ENCODE measurements at regions not wholly inside any gene's neighbourhood (a gene's known extent, or its start where the extent isn't known, plus 50 kb on each side); places are given as distances from the start of the nearest gene placed in this dataset.

DNA sequence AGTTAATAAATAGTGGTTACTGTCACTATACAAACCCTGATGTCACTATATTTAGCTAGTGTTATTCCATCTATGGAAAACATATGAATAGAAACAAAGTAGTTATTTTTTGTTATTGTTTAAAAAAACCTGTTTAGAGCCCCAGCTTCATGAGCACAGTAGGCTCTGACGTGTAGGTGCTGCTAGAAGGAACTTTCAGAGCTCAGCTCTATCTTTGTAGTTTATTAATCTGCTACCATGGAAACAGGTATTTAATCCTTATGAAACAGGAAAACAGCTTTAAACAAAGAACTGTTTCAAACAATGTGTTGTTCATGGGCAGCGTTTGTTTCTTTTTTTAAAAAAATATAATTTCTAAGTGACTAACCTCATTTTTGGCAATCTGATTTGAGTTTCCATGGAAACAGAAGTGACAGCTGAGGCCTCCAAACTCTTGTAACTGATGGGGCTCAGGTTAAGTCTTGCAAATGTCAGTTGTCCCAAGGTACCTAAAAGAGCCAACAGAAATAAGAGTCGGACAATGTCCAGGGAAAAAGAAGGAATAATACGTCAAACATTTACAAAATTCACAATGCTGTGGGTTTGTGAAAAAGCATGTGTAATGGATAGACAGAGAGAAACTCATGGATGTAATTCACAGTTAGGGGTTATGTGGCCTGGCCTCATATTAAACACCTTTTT, 162.0 kb upstream of the C21orf91 start:
- DNase-seq (ENCODE audit: low read depth) = no peak

DNA sequence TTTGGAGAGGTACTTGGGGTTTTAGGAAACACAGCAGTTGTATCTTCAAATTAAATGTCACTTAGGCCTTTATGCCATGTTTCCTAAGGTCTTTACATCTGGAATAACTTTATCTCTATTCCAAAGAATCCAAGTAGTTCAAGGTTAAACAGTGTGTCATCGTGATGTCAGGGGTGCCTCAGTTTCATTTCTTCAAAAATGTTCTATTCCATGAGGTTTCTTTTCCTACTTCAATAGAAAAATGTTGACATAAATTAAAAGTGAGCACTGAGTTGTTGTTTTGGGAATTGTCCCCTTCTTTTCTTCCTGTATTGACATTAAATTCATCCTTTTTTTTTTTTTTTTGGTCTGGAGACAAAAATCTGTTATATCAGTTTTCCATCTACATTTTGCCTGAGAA, 160.6 kb upstream of the C21orf91 start:
- DNase-seq (ENCODE audit: low read depth) = no peak

DNA sequence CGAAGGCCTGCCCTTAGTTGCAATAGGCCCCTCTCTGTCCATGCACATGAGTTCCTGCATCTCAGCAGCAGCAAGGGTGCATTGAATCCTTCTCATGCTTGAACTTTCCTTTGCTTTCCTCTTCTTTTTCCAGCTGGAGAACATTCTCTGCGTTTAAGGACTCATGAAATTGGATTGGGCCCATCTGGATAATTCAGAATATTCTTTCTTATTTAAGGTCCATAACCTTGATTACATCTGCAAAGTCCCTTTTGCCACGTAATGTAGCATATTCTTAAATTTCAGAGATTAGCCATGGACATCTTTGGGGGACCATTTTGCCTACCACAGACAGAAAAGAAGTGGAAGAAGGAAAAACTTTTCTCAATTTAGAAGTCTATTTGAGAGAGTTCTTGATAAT, 159.7 kb upstream of the C21orf91 start:
- no peak for DNase-seq (ENCODE audit: low read depth)

DNA sequence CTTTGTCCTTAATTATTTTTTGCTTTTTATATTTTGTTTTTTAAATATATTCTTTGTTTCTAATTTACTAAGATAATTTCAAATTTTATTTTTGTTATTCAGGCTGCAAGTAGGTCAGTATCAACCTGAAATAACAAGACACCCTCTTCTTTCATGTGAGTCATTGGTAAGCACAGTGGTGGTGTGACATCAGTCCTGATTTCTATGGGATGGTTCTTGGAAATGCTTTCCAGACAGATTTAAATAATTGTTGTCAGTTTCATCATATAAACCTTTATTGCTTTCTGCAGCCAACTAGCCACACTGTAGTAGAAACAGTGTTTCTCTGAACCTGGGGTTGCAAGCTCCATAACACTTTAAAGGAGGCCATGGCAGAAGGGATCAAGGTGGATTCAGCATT, 157.5 kb upstream of the C21orf91 start:
- no peak for DNase-seq (ENCODE audit: low read depth)

DNA sequence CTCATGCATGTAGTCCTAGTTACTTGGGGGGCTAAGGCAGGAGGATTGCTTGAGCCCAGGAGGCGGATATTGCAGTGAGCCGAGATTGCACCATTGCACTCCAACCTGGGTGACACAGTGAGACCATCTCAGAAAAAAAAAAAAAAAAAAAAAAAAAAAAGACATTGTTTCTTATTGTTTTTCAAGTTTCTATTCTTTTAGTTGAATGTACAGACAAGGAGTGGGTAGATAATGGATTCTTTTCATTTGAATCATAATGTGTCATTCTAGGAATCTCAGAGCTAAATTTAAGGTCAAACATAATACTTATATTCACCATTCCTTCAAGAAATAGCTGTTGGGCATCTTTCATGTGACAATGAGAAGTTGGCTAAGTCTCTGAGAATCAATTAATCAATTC, 157.0 kb upstream of the C21orf91 start:
- DNase-seq (ENCODE audit: low read depth) = peak; percentile 18

DNA sequence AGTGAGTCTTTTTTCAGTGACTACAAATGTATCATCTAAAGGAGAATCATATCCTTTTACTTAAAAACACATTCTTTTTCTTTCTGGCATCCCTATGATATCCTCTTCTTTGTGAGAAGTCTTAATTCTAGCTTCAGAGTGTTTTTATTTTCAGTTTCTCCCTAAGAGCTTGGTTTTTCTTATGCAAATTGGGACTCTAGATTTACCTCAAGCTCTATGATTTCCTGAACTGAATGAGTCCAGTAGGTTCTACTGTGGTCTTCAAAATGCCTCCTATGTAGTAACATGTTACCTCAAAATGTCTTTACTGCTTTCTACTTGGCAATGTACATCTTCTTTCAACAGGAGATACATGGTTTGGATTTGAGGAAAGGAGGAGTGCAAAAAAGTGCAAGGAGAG, 148.2 kb upstream of the C21orf91 start:
- DNase-seq (ENCODE audit: low read depth) = no peak

DNA sequence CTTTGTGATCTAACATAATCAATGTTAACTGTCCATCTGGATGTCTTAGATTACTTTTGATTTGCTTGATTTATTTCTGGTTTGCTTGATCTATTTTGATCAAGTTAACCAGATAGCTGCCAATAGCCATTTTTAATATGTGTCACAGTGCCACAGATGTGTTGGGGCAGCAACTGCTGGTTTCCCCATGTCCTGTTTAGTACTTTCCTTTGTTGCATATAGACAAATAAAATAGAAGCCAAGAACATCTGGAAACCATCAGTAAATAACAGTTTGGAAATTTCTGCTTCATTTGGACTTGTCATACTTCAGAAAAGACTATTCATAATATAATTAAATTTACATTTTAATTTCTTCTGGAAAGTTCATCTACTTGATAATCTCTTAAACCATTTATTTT, 145.6 kb upstream of the C21orf91 start:
- DNase-seq (ENCODE audit: low read depth) = no peak

DNA sequence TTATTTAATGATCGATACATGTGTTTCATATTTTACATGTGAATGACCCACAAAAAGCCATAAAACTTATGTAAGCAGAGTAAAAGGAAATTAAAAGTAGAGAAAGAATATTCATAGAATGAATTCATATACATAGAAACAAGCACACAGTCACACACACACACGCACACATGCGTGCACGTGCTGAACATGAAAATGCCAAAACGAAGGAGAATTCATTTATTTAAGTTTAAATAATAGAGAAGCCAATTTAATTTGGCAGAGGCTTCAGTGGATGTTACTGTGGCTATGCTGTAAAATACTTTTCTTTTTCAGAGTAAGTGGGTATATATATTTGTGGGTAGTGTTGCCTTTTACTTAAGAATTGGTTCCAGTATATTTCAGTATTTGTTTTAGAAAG, 145.0 kb upstream of the C21orf91 start:
- no peak for DNase-seq (ENCODE audit: low read depth)

DNA sequence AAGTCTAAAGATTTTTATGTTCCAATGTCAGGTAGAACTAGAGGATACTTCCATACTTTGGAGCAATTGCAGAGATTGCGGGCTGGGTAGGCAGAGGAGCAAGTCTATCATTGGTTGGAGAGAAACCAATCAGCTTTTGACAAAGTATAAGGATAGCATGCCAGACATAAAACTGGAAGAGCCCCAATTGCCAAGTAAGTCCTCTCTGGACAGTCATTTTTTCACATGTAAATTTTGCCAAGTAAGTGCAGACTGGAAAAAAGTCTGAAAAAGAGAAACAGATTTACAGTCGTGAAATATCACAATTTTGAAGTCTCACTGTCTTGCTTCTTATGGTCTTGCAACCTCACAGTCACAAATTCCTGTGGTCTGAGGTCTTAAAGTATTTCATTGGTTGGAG, 131.4 kb upstream of the C21orf91 start:
- DNase-seq (ENCODE audit: low read depth) = no peak

DNA sequence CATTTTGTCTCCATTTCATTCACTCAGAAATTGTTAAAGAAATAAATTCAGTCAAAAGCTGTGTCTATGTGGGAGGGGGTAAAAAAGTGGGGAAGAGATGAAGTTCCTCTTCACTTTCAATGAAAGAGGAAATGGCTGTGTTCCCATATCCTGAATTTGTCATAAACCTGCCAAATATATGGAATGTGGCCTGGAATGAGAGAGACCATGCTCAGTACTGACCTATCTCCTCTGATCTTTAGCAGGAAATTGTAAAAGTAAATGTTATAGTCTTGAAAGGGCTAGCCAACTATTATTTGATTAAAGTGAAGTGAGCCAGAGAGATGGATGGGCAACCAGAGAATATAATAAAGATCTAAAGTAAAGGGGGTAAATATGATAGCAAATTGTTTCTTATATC, 130.3 kb upstream of the C21orf91 start:
- no peak for DNase-seq (ENCODE audit: low read depth)

DNA sequence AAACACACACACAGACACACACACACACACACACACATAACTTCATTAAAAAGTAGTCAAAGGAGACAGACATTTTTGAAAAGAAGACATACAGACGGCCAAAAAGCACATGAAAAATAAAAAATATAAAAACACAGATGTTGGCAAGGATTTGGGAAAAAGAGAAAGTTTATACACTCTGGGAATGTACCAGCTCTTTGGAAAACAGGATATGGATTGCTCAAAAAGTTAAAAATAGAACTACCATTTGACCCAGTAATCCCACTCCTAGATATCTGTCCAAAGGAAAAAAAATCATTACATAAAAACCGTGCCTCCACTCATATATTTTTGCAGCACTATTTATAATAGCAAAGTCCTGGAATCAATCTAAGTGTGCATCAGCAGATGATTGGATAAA, 128.4 kb upstream of the C21orf91 start:
- DNase-seq (ENCODE audit: low read depth) = no peak

DNA sequence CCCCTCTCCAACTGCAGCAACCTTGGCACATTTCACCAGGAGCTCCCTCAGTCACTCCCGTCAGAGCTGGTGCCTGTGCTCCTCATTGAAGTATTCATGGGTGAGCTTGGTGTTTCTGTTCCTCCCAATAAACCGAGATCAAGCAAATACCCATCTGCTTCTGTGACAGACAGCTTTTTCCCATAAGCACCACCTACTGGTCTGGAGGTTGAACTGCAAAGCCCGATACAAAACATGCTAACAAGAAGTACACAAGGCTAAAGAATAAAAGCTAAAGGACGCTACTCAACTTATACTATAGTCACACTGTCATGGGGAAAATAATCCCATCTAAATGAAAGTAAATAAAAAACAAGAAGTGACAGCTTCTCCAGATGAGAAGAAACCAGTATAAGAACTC, 111.9 kb upstream of the C21orf91 start:
- DNase-seq (ENCODE audit: low read depth) = peak; percentile 62

DNA sequence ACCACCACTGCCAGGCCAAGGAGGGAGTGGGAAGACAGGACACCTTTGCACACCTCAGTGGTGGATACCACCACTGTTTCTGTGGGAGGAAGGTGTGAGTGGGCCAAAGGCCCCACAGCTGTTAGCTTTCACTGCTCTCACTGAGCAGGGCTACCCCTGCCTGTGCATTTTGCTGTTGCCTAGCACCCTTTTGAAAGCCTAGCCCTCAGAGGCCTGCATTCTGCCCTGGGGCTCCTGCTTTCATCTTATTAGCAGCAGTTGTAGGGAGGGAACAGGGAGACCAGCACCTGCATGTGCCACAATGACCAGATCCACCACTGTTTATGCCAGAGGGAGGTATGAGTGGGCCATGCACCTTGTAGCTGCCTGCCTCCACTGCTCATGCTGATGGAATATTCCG, 110.9 kb upstream of the C21orf91 start:
- no peak for DNase-seq (ENCODE audit: low read depth)

DNA sequence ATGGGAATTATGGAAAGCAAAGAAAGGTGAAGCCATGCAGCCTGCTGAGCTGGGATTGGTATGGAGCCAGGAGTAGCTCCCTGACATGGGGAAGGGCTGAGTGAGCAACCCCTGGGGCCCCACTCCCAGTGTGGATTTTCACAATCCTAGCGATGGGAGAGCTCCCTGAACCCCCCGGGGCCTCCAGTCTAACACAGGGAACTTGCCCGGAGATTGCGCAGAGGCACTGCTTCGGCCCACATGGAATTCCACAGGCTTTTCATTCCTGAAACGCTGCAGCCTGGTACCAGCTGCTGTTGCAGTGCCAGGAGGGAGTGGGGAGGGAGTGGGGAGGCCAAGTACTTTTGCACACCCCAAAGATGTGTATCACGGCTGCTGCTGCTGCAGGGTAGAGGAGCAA, 110.4 kb upstream of the C21orf91 start:
- no peak for DNase-seq (ENCODE audit: low read depth)

DNA sequence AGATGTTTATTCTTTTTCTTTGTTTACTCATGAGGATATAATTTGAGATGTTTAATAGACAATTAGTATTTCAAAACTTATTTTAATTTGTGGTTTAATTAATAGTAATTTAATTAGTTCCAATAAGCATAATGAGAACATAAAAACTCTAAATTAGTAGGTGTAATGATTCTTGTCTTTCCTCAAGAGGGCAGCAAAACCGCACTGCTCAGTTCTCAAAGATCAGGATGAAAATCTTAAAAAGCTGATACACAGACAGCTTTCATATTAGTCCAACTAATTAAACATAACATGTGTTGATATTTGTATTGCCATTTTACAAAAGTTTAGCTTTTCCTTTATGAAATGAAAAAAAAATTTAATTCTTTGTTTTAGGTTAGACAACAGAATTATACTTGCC, 106.7 kb upstream of the C21orf91 start:
- DNase-seq (ENCODE audit: low read depth) = no peak

DNA sequence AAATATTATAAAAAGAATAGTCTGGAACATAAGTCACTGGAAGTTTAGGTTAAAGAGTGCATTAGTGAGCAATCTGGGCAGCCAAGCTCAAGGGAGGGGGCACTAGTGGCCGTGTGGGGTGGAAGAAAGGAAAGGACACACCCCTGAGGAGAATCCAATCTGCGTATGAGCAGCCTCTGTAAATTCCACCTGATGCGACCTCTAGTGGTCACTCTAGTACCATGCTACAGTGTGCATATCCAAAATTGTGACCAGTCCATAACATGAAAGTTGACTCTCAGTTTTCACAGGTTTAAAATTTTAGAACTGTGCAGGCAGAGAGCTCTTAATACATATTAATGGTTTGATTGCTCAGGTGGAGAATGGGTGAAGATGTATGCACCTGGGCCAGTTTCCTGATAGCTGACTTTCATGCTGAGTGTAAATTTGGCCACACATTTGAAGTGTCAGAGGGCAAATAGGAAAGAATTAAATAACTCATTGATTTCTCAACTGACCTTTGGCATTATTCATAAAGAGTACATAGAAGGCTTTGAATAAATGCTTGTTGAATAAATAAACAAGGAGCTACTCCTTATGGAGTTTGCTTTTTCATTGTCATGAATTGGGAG, 105.9 kb upstream of the C21orf91 start:
- peak; percentile 41 for DNase-seq (ENCODE audit: low read depth)

DNA sequence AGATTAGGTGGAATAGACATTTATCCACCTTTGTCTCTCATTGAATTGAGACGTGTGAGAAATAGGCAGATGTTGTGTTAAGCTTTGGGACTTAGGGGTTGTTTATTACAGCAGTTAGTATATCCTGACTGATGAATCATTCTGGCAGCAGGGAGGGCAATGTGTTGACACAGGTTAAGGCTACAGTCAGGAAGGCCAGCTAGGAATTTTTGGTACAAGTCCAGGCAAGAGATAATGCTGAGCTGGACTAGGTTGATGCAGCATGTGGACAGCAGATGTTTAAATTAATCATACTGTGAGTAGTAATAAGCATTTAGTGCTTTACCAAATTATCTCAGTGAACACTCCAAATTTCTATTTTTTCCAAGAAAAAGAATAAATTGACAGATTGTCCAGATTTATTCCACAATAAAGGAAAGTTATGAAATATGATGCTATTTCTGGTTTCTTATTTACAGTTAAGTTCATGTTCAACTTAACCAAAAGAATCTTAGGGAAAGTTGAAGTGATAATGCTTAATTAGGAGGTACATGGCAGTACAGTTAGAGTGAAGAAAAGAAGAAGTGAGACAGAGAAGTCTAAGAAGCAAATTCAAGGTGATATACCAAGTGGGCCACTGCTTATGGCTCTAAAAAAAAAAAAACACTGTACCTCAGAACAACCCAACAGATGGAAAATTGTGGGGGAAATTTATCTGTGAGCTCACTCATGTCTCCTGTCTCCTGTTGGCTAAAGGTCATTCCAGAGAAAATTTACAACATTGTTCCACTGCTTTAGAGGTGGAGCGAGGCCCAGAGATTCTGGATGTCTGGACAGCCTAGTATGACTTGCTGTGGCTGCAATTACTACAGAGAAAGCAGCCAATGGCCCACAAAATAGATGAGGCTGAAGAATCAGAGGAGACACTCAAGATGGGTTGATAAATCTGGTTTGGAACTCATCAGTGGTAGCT, 102.7 kb upstream of the C21orf91 start:
- peak; percentile 83 for DNase-seq (ENCODE audit: low read depth)

DNA sequence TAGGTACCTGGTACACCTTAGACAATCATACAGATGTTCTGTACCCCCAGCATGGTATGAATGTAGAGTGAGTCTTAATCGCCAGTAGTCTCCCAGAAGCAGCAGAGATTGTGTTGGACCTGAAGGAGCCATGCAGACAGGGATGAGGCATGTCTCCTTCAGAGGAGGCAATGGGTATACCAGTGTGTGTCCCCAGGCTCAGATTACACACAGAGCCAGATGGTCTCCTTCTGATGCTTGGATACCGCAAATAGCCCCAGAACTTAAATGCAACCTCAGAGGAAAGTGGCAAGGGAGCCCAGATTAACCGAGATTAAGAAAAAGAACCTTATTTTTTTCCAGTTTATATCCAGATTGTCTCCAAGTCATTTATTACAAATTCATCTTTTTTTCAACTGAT, 96.8 kb upstream of the C21orf91 start:
- DNase-seq (ENCODE audit: low read depth) = no peak

DNA sequence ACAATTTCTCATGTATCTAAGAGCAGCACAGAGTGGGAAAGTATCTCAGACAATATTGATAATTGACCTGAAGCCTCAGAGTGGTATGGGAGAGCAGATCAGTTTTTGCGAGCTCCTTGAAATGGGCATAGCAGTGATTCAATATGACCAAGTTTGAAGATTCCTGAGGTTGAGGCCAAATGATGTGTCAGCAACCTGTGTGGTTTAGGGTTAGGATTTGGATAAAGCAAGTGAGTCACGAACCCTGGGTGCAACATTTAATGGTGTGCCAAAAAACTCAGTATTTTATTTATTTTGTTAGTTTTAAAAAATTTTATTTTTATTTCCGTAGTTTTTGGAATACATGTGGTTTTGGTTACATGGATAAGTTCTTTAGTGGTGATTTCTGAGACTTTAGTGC, 92.5 kb upstream of the C21orf91 start:
- DNase-seq (ENCODE audit: low read depth) = peak; percentile 61

DNA sequence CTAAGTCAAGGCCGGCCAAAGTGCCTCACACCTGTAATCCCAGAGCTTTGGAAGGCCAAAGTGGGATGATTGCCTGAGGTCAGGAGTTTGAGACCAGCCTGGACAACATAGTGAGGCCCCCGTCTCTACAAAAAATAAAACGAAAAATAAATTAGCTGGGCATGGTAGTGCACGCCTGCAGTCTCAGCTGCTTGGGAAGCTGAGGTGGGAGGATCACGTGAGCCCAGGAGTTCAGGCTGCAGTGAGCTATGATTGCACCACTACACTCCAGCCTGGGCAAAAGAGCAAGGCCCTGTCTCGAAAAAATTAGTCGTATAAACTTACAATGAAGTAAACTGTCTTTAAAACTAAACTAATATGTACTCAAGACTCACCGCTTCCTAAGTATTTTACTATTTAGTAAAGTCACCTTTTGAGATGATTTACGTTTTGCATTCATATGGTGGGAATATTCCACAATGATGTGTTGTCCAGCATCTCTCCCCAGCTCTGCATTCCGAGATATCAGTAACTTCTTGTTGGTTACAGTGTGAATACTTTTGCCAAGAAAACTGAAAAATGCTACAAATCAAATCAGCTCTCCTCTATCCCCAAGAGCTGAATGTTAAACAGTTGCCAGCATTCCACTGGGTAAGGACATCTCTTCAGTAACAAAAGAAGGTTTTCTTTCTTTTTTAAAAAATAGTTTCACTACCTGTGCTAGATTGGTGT, 84.9 kb upstream of the C21orf91 start:
- no peak for DNase-seq (ENCODE audit: low read depth)

DNA sequence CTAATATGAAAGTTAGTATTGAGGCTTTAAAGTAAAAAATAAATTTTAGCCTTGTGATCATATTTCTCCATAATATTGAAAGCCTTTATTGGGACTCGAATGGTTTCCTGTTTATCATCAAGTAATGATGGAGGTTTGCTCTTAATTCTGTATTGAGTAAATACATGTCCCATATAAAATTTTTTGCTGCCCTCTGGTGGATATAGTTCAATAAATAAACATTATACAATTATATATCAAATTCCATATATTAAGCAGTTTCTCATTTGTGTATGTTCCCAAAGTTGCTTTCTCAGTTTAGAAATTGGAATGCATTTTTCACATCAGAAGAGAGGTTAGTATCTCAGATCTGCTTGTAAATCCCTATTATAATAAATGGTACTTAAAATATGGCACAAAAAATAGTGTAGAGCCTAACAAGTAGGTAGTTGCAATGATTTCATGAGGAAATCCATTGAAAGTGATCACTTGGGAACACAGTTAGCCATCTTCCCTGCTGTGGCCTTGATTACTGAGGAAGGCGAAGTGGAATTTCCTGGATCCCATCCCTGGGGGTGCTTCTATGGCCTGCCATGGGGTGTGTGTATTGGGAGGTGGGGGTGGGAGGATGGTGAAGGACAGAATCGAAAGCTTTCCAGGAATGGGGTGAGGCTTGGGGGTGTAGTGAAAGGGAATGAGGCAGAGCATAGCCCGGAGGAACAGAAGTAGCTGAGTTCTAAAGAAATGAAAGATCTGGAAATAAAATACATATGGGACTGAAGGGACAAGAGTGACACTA, 84.1 kb upstream of the C21orf91 start:
- DNase-seq (ENCODE audit: low read depth) = no peak
